HG03196 (cell line): ENCODE measurements at regions not wholly inside any gene's neighbourhood (a gene's known extent, or its start where the extent isn't known, plus 50 kb on each side); places are given as distances from the start of the nearest gene placed in this dataset.

Experiments used
- ATAC-seq: cut with Tn5 transposase; IDR thresholded peaks from one replicate; pipeline ENCODE4 v1.9.1; 2021; ENCODE audit not compliant: unreplicated experiment

GRCh38 chr11:131186629-131187101, 183.8 kb upstream of the NTM start:
- peak; percentile 94 for ATAC-seq

- ATAC-seq, result no peak
Measured at GRCh38 chr11:131190446-131190845, 180.0 kb upstream of the NTM start.

- no peak for ATAC-seq
Measured at GRCh38 chr11:131191606-131192005, 178.8 kb upstream of the NTM start.

- no peak for ATAC-seq
Measured at GRCh38 chr11:131192628-131193027, 177.8 kb upstream of the NTM start.

GRCh38 chr11:131193031-131193501, 177.3 kb upstream of the NTM start:
- ATAC-seq, result no peak

- ATAC-seq, result no peak
Measured at GRCh38 chr11:131194726-131195125, 175.7 kb upstream of the NTM start.

GRCh38 chr11:131195661-131196517, 174.5 kb upstream of the NTM start:
- no peak for ATAC-seq

- no peak for ATAC-seq
Measured at GRCh38 chr11:131198161-131199014, 172.0 kb upstream of the NTM start.

- ATAC-seq, result no peak
Measured at GRCh38 chr11:131199015-131199280, 171.5 kb upstream of the NTM start.

- ATAC-seq, result no peak
Measured at GRCh38 chr11:131201674-131202073, 168.7 kb upstream of the NTM start.

GRCh38 chr11:131203040-131203439, 167.4 kb upstream of the NTM start:
- no peak for ATAC-seq

- ATAC-seq, result no peak
Measured at GRCh38 chr11:131204282-131204681, 166.1 kb upstream of the NTM start.

- ATAC-seq, result no peak
Measured at GRCh38 chr11:131204765-131205380, 165.5 kb upstream of the NTM start.

- ATAC-seq, result no peak
Measured at GRCh38 chr11:131206671-131207070, 163.7 kb upstream of the NTM start.

GRCh38 chr11:131207901-131208300, 162.5 kb upstream of the NTM start:
- no peak for ATAC-seq

GRCh38 chr11:131217313-131218310, 152.8 kb upstream of the NTM start:
- no peak for ATAC-seq

GRCh38 chr11:131218542-131218941, 151.9 kb upstream of the NTM start:
- ATAC-seq, result no peak

GRCh38 chr11:131219646-131220045, 150.8 kb upstream of the NTM start:
- ATAC-seq, result no peak

- ATAC-seq, result no peak
Measured at GRCh38 chr11:131223198-131223991, 147.0 kb upstream of the NTM start.

GRCh38 chr11:131228378-131228777, 142.0 kb upstream of the NTM start:
- no peak for ATAC-seq
